CD4-positive, alpha-beta memory T cell (primary cell): ENCODE measurements at regions not wholly inside any gene's neighbourhood (a gene's known extent, or its start where the extent isn't known, plus 50 kb on each side); places are given as distances from the start of the nearest gene placed in this dataset.

Experiments
- CTCF ChIA-PET: fragments of 350-600 bp; sonication (Branson Sonifier 250); formaldehyde crosslinking; loops from one replicate; lab custom pipeline; 2021; ENCODE audit warnings: inconsistent platforms; ENCODE audit not compliant: partially characterized antibody; lab: Charles Lee
- POLR2A ChIA-PET: fragments of 350-600 bp; sonication (Branson Sonifier 250); formaldehyde crosslinking; loops from one replicate; lab custom pipeline; 2021; ENCODE audit not compliant: partially characterized antibody; lab: Charles Lee
- DNase-seq, 5 donors: peaks; one replicate each; pipeline versions ENCODE4 v3.0.0 to v3.0.0-alpha.2; 2020 to 2022; ENCODE audit warnings: mixed read lengths in 1 of 5
- H3K27ac ChIP-seq: one replicate; pipeline ENCODE4 v1.7.0; 2013; ENCODE audit warnings: low read depth, low read length
- H3K27me3 ChIP-seq: 2 replicates; pipeline ENCODE4 v1.7.0; 2013; ENCODE audit warnings: mild to moderate bottlenecking, low read length, moderate library complexity; ENCODE audit not compliant: insufficient read depth
- H3K36me3 ChIP-seq: 2 replicates; pipeline ENCODE4 v1.7.0; 2013; ENCODE audit warnings: mild to moderate bottlenecking, low read length, moderate library complexity; ENCODE audit not compliant: insufficient read depth
- H3K4me1 ChIP-seq: 2 replicates; pipeline ENCODE4 v1.7.0; 2013; ENCODE audit warnings: mild to moderate bottlenecking, low read length, moderate library complexity; ENCODE audit not compliant: insufficient read depth
- H3K4me3 ChIP-seq, 2 donors: one replicate each; pipeline ENCODE4 v1.7.0; 2013; ENCODE audit warnings: low read length in 2 of 2, mild to moderate bottlenecking in 1 of 2
- H3K9me3 ChIP-seq, 2 donors: one replicate each; pipeline ENCODE4 v1.7.0; 2013; ENCODE audit warnings: low read length in 2 of 2, control low read depth in 1 of 2; ENCODE audit not compliant: control insufficient read depth in 1 of 2
- H3K27ac Mint-ChIP-seq, 7 donors: one replicate each; pipeline ENCODE4 v1.8.0; 2020 to 2021; ENCODE audit warnings: mixed read lengths in 7 of 7, mild to moderate bottlenecking in 6 of 7, inconsistent platforms in 3 of 7, moderate library complexity in 3 of 7
- H3K27me3 Mint-ChIP-seq, 2 donors: one replicate each; pipeline ENCODE4 v1.8.0; 2020 to 2021; ENCODE audit warnings: mixed read lengths in 2 of 2
- H3K36me3 Mint-ChIP-seq, 2 donors: one replicate each; pipeline ENCODE4 v1.8.0; 2020 to 2021; ENCODE audit warnings: mixed read lengths in 2 of 2, inconsistent platforms in 1 of 2, mild to moderate bottlenecking in 1 of 2
- H3K4me1 Mint-ChIP-seq, 4 donors: one replicate each; pipeline ENCODE4 v1.8.0; 2020 to 2021; ENCODE audit warnings: mixed read lengths in 4 of 4, mild to moderate bottlenecking in 1 of 4
- H3K4me3 Mint-ChIP-seq, 8 donors: one replicate each; pipeline ENCODE4 v1.8.0; 2020 to 2021; ENCODE audit warnings: mixed read lengths in 8 of 8, mild to moderate bottlenecking in 7 of 8, moderate library complexity in 6 of 8, inconsistent platforms in 3 of 8
- H3K9me3 Mint-ChIP-seq, 8 donors: one replicate each; pipeline ENCODE4 v1.8.0; 2020 to 2021; ENCODE audit warnings: mixed read lengths in 8 of 8, mild to moderate bottlenecking in 5 of 8, inconsistent platforms in 3 of 8, moderate library complexity in 1 of 8
- intact Hi-C: fragments of 100-400 bp; cut with micrococcal nuclease; formaldehyde crosslinking; loops from one replicate; pipeline ENCODE4 v1.15.1; 2023

DNA sequence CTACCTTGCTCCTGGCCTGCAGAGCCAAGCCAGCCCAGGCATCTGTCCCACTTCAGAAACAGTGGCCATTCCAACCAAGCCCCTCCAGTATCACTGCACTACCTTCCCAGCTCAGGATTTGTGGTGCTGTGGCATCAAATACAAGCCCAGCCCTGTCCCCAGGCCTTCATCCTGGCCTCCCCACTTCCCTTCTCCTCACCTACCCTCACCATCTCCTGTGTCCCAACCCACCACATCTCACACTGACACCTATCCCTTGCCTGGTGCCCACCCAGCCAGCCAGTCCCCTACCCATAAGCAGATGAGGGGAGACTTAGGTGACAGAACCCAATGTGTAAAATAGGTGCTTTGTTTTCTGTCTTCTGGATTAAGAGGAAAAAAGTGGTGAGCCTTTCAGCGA is 66.0 kb upstream of the CDH5 start:
- POLR2A ChIA-PET: no interaction called here
- CTCF ChIA-PET: no interaction called here

DNA sequence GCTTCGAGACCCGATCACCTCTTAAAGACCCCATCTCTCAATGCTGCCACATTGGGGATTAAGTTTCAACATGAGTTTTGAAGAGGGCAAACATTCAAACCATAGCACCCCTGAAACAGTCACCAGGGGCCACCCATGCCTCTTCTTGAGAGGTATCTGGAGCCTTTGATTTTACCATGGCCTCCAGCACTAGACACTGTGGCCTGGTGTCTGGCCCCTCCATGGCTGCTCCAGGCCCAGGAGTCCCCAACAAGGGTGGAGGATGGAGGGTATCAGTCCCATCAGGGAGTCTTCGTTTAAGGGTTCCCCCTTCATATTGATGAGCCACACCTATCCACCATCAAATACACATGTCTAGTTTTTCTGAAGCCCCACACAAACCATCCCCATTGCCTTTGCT is 66.5 kb upstream of the CDH5 start:
- Histone ChIP-seq H3K27ac (no peak overlapping the region), H3K9me3 (no peaks in the 10 kb centered on the region), H3K4me1 (peaks cover 3% of the 10 kb centered on the region), H3K36me3 (no peaks in the 10 kb centered on the region), H3K27me3 (no peaks in the 10 kb centered on the region), H3K4me3 (no peak overlapping the region)
- Mint-ChIP-seq H3K4me1 (peaks cover 4 to 13% (median 10%) of the 10 kb centered on the region in 4 donors), H3K27ac (no peak overlapping the region), H3K4me3 (no peak overlapping the region), H3K9me3 (peaks cover 0 to 6% (median 3%) of the 10 kb centered on the region in 8 donors), H3K27me3 (peaks cover 1 to 10% of the 10 kb centered on the region in 2 donors), H3K36me3 (no peaks in the 10 kb centered on the region)
- CTCF ChIA-PET: no interaction called here
- DNase-seq: no peak
- POLR2A ChIA-PET: no interaction called here
- intact Hi-C loops: no loop called here

More for the DNA sequence above, 66.0 kb upstream of the CDH5 start:
- peak overlapping the region in 1 of 8 donors; percentile 35 for H3K4me3 Mint-ChIP-seq
- H3K27me3 Mint-ChIP-seq: peaks cover 1 to 8% of the 10 kb centered on the region in 2 donors
- Histone ChIP-seq H3K4me1 (peaks cover 3% of the 10 kb centered on the region), H3K4me3 (no peak overlapping the region), H3K27ac (no peak overlapping the region), H3K9me3 (no peaks in the 10 kb centered on the region), H3K27me3 (no peaks in the 10 kb centered on the region), H3K36me3 (no peaks in the 10 kb centered on the region)
- DNase-seq: no peak
- no peaks in the 10 kb centered on the region for H3K36me3 Mint-ChIP-seq
- H3K27ac Mint-ChIP-seq: no peak overlapping the region
- intact Hi-C loops: no loop called here
- peaks cover 0 to 6% (median 3%) of the 10 kb centered on the region in 8 donors for H3K9me3 Mint-ChIP-seq
- peaks cover 4 to 13% (median 10%) of the 10 kb centered on the region in 4 donors for H3K4me1 Mint-ChIP-seq

DNA sequence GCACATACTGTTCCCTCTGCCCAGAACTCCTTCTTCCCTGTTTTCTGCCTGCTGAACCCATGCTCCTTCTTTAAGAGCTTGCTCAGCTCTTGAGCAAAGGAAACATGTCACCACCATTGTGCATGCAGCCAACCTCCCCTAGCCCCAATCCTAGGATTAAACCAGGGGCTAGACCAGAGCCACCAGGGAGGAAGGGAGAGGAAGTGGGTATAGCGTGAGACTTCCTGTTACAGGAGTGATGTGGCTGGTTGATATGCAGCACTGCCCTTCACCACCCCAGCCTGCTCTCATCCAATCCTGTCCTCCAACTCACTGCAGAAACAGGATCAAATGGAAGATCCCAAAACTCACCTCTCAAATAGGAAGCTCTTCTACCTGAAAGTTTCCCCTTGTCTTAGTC is 67.1 kb upstream of the CDH5 start:
- Mint-ChIP-seq H3K4me1 (peaks cover 4 to 13% (median 10%) of the 10 kb centered on the region in 4 donors), H3K4me3 (no peak overlapping the region), H3K9me3 (peaks cover 0 to 6% (median 3%) of the 10 kb centered on the region in 8 donors), H3K27ac (no peak overlapping the region), H3K36me3 (no peaks in the 10 kb centered on the region), H3K27me3 (peaks cover 1 to 9% of the 10 kb centered on the region in 2 donors)
- intact Hi-C loops: no loop called here
- Histone ChIP-seq H3K36me3 (no peaks in the 10 kb centered on the region), H3K9me3 (no peaks in the 10 kb centered on the region), H3K27me3 (no peaks in the 10 kb centered on the region), H3K4me1 (peaks cover 3% of the 10 kb centered on the region), H3K27ac (no peak overlapping the region), H3K4me3 (no peak overlapping the region)
- ChIA-PET CTCF (interaction anchor here (1.2 kb wide), 1 partner anchor 15 kb away, joined by 3 read pairs; no protein-coding TSS in a partner anchor), POLR2A (no interaction called here)
- no peak for DNase-seq

DNA sequence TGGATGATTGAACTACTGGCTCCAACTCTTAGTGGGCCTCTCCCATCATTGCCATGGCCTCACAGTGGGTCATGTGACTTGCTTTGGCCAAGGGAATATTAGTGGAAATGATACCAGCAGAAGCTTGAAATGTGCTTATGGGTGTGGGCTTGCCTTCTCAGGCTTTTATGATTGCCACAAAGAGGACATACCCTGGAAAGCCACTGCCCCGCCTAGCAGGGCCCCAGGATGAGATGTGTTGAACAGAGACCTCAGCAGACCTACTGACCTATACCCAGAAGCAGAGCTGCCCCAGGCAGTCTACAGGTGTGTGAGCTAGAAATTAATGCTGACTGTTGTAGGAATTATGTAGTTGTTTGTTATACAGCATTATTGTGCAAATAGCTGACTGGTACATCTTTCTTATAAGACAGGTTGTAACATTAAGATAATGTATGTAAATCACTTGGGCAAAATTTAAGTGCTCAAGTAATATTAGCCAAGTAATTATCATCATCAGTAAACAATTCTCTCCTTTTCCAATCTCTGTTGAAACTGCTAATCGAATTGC is 67.8 kb upstream of the CDH5 start:
- peaks cover 4 to 8% of the 10 kb centered on the region in 2 donors for H3K27me3 Mint-ChIP-seq
- DNase-seq: no peak
- H3K4me1 Mint-ChIP-seq: peaks cover 4 to 13% (median 10%) of the 10 kb centered on the region in 4 donors
- CTCF ChIA-PET: interaction anchor here (1.2 kb wide), 1 partner anchor 15 kb away, joined by 3 read pairs; no protein-coding TSS in a partner anchor
- intact Hi-C loops: no loop called here
- no peak overlapping the region for H3K27ac Mint-ChIP-seq
- no peak overlapping the region for H3K4me3 ChIP-seq
- POLR2A ChIA-PET: no interaction called here
- H3K9me3 Mint-ChIP-seq: peaks cover 0 to 6% (median 3%) of the 10 kb centered on the region in 8 donors
- H3K4me1 ChIP-seq: peaks cover 3% of the 10 kb centered on the region
- H3K4me3 Mint-ChIP-seq: no peak overlapping the region
- no peak overlapping the region for H3K27ac ChIP-seq
- no peaks in the 10 kb centered on the region for H3K36me3 ChIP-seq
- no peaks in the 10 kb centered on the region for H3K27me3 ChIP-seq
- H3K9me3 ChIP-seq: no peaks in the 10 kb centered on the region
- H3K36me3 Mint-ChIP-seq: no peaks in the 10 kb centered on the region

- Histone ChIP-seq H3K27me3 (no peaks in the 10 kb centered on the region), H3K36me3 (no peaks in the 10 kb centered on the region), H3K4me3 (no peak overlapping the region), H3K4me1 (peaks cover 3% of the 10 kb centered on the region), H3K27ac (no peak overlapping the region), H3K9me3 (no peaks in the 10 kb centered on the region)
- no peak overlapping the region for H3K27ac Mint-ChIP-seq
- peaks cover 0 to 6% (median 3%) of the 10 kb centered on the region in 8 donors for H3K9me3 Mint-ChIP-seq
- no peaks in the 10 kb centered on the region for H3K36me3 Mint-ChIP-seq
- H3K4me3 Mint-ChIP-seq: no peak overlapping the region
- H3K27me3 Mint-ChIP-seq: peaks cover 7 to 9% of the 10 kb centered on the region in 2 donors
- intact Hi-C loops: no loop called here
- POLR2A ChIA-PET: no interaction called here
- CTCF ChIA-PET: interaction anchor here (1.2 kb wide), 1 partner anchor 16 kb away, joined by 3 read pairs; no protein-coding TSS in a partner anchor
- no peak for DNase-seq
- H3K4me1 Mint-ChIP-seq: peaks cover 4 to 13% (median 10%) of the 10 kb centered on the region in 4 donors
These were observed 68.5 kb upstream of the CDH5 start for GRCh38 chr16:66298006-66298405.

- Mint-ChIP-seq H3K4me3 (no peak overlapping the region), H3K36me3 (no peaks in the 10 kb centered on the region), H3K27ac (peak overlapping the region in 1 of 7 donors; percentile 30), H3K4me1 (peaks cover 4 to 13% (median 10%) of the 10 kb centered on the region in 4 donors), H3K9me3 (peaks cover 0 to 6% (median 3%) of the 10 kb centered on the region in 8 donors), H3K27me3 (peaks cover 8 to 14% of the 10 kb centered on the region in 2 donors)
- DNase-seq: no peak
- intact Hi-C loops: no loop called here
- ChIA-PET CTCF (no interaction called here), POLR2A (no interaction called here)
- Histone ChIP-seq H3K4me3 (no peak overlapping the region), H3K27ac (no peak overlapping the region), H3K4me1 (peaks cover 3% of the 10 kb centered on the region), H3K9me3 (no peaks in the 10 kb centered on the region), H3K27me3 (no peaks in the 10 kb centered on the region), H3K36me3 (no peaks in the 10 kb centered on the region)
These were observed 69.9 kb upstream of the CDH5 start for GRCh38 chr16:66296591-66296990.

GRCh38 chr16:66295761-66296546 is 70.5 kb upstream of the CDH5 start:
- no peaks in the 10 kb centered on the region for H3K9me3 ChIP-seq
- no peaks in the 10 kb centered on the region for H3K36me3 Mint-ChIP-seq
- peak overlapping the region in 1 of 7 donors; percentile 42 for H3K27ac Mint-ChIP-seq
- no peaks in the 10 kb centered on the region for H3K36me3 ChIP-seq
- ChIA-PET CTCF (no interaction called here), POLR2A (no interaction called here)
- intact Hi-C loops: no loop called here
- no peak overlapping the region for H3K4me3 ChIP-seq
- peaks cover 0 to 6% (median 3%) of the 10 kb centered on the region in 8 donors for H3K9me3 Mint-ChIP-seq
- H3K4me1 Mint-ChIP-seq: peaks cover 4 to 13% (median 10%) of the 10 kb centered on the region in 4 donors
- H3K27me3 ChIP-seq: no peaks in the 10 kb centered on the region
- no peak overlapping the region for H3K4me3 Mint-ChIP-seq
- H3K27me3 Mint-ChIP-seq: peaks cover 10 to 14% of the 10 kb centered on the region in 2 donors
- H3K27ac ChIP-seq: no peak overlapping the region
- peaks cover 3% of the 10 kb centered on the region for H3K4me1 ChIP-seq
- DNase-seq: no peak
